ENCODE measurements at regions not wholly inside any gene's neighbourhood (a gene's known extent, or its start where the extent isn't known, plus 50 kb on each side); places are given as distances from the start of the nearest gene placed in this dataset.

- Mint-ChIP-seq H3K36me3 (ENCODE audit: insufficient read depth, unreplicated experiment) (no peaks in the 10 kb centered on the region), H3K27me3 (ENCODE audit: unreplicated experiment) (no peaks in the 10 kb centered on the region), H3K9me3 (ENCODE audit: low read depth, unreplicated experiment) (peaks cover 3% of the 10 kb centered on the region), H3K4me1 (ENCODE audit: low read depth, unreplicated experiment) (no peaks in the 10 kb centered on the region), H3K27ac (ENCODE audit: unreplicated experiment) (no peak overlapping the region), H3K4me3 (ENCODE audit: low read depth, unreplicated experiment) (no peak overlapping the region)
- intact Hi-C loops (cut with micrococcal nuclease; ENCODE audit: unreplicated experiment) = no loop called here
- no peak for TF ChIP-seq CTCF (IDR thresholded peaks at IDR 0.05; ENCODE audit: unreplicated experiment)
- DNase-seq = no peak
- no TSS peak for BruUV-seq (replicated peaks)
- CTCF ChIA-PET = no interaction called here
Measured at GRCh38 chr21:41009398-41010100, 158.4 kb upstream of the BACE2 start.

GRCh38 chr21:41010101-41010435, 157.9 kb upstream of the BACE2 start:
- intact Hi-C loops (cut with micrococcal nuclease; ENCODE audit: unreplicated experiment) = no loop called here
- no peak for DNase-seq

GRCh38 chr21:41011098-41011731, 156.7 kb upstream of the BACE2 start:
- no peak overlapping the region for H3K27ac Mint-ChIP-seq (ENCODE audit: unreplicated experiment)
- no peaks in the 10 kb centered on the region for H3K27me3 Mint-ChIP-seq (ENCODE audit: unreplicated experiment)
- H3K9me3 Mint-ChIP-seq (ENCODE audit: low read depth, unreplicated experiment) = peaks cover 3% of the 10 kb centered on the region
- no peaks in the 10 kb centered on the region for H3K4me1 Mint-ChIP-seq (ENCODE audit: low read depth, unreplicated experiment)
- BruUV-seq (replicated peaks) = no TSS peak
- no peak overlapping the region for H3K4me3 Mint-ChIP-seq (ENCODE audit: low read depth, unreplicated experiment)
- CTCF ChIA-PET = interaction anchor here (0.6 kb wide), 1 partner anchor 479 kb away, joined by 4 read pairs; no protein-coding TSS in a partner anchor
- intact Hi-C loops (cut with micrococcal nuclease; ENCODE audit: unreplicated experiment) = no loop called here
- no peak for TF ChIP-seq CTCF (IDR thresholded peaks at IDR 0.05; ENCODE audit: unreplicated experiment)
- DNase-seq = no peak
- H3K36me3 Mint-ChIP-seq (ENCODE audit: insufficient read depth, unreplicated experiment) = no peaks in the 10 kb centered on the region

More at GRCh38 chr21:41010101-41010435, 157.9 kb upstream of the BACE2 start:
- BruUV-seq (replicated peaks) = no TSS peak
- Mint-ChIP-seq H3K36me3 (ENCODE audit: insufficient read depth, unreplicated experiment) (no peaks in the 10 kb centered on the region), H3K9me3 (ENCODE audit: low read depth, unreplicated experiment) (peaks cover 3% of the 10 kb centered on the region), H3K27ac (ENCODE audit: unreplicated experiment) (no peak overlapping the region), H3K27me3 (ENCODE audit: unreplicated experiment) (no peaks in the 10 kb centered on the region), H3K4me3 (ENCODE audit: low read depth, unreplicated experiment) (no peak overlapping the region), H3K4me1 (ENCODE audit: low read depth, unreplicated experiment) (no peaks in the 10 kb centered on the region)
- CTCF ChIA-PET = no interaction called here
- no peak for TF ChIP-seq CTCF (IDR thresholded peaks at IDR 0.05; ENCODE audit: unreplicated experiment)

GRCh38 chr21:41011951-41012366, 156.0 kb upstream of the BACE2 start:
- CTCF ChIA-PET = no interaction called here
- no peak for DNase-seq
- peaks cover 3% of the 10 kb centered on the region for H3K9me3 Mint-ChIP-seq (ENCODE audit: low read depth, unreplicated experiment)
- H3K27me3 Mint-ChIP-seq (ENCODE audit: unreplicated experiment) = no peaks in the 10 kb centered on the region
- TF ChIP-seq CTCF (IDR thresholded peaks at IDR 0.05; ENCODE audit: unreplicated experiment) = no peak
- BruUV-seq (replicated peaks) = no TSS peak
- intact Hi-C loops (cut with micrococcal nuclease; ENCODE audit: unreplicated experiment) = no loop called here
- no peaks in the 10 kb centered on the region for H3K4me1 Mint-ChIP-seq (ENCODE audit: low read depth, unreplicated experiment)
- H3K36me3 Mint-ChIP-seq (ENCODE audit: insufficient read depth, unreplicated experiment) = no peaks in the 10 kb centered on the region
- H3K4me3 Mint-ChIP-seq (ENCODE audit: low read depth, unreplicated experiment) = no peak overlapping the region
- no peak overlapping the region for H3K27ac Mint-ChIP-seq (ENCODE audit: unreplicated experiment)

All from Calu3 (cell line).